HepG2 (cell line): ENCODE measurements at regions not wholly inside any gene's neighbourhood (a gene's known extent, or its start where the extent isn't known, plus 50 kb on each side); places are given as distances from the start of the nearest gene placed in this dataset.

Source experiments
- ATAC-seq: fragments of 200-7000 bp; cut with Tn5 transposase; 3 replicates; pipeline ENCODE4 v1.9.1; 2020; ENCODE audit warnings: mild to moderate bottlenecking, moderate library complexity
- BruUV-seq: library from RNA; stranded (reverse); fragments of 400-500 nt; replicated peaks from 2 replicates; lab custom pipeline; 2021; lab: Mats Ljungman, UMichigan
- CTCF ChIA-PET: fragments of 300-600 bp; formaldehyde crosslinking; extraction: SDS; loops from one replicate; lab custom pipeline; 2021; ENCODE audit warnings: low total read pairs, inconsistent platforms, low intra/inter-chr PET ratio; lab: Yijun Ruan, JAX
- POLR2A ChIA-PET: fragments of 350-600 bp; sonication (Branson Sonifier 250); formaldehyde crosslinking; loops from one replicate; lab custom pipeline; 2020; ENCODE audit warnings: antibody characterized with exemption, inconsistent platforms; lab: Yijun Ruan, JAX
- DNase-seq: peaks from one replicate; pipeline ENCODE4 v3.0.0-alpha.2; 2015; ENCODE audit warnings: low spot score
- FAIRE-seq: peaks from 3 replicates; lab custom pipeline; 2011; peaks lifted over from hg19 to GRCh38; lab: Jason Lieb, UNC
- H2AFZ ChIP-seq: one replicate; pipeline ENCODE4 v1.6.1; 2011; ENCODE audit warnings: low read length, inconsistent platforms
- H3K27ac ChIP-seq: fragments of 300-600 bp; 3 replicates; pipeline ENCODE4 v1.8.0; 2011; ENCODE audit warnings: mixed run types, mild to moderate bottlenecking, mixed read lengths, low read length, inconsistent platforms; ENCODE audit not compliant: insufficient read depth; ENCODE audit errors: extremely low read length
- H3K27me3 ChIP-seq, 2 experiments: fragments of 200-600 bp in 1 of 2; 2 replicates in 1 of 2; 3 replicates in 1 of 2; pipeline versions ENCODE4 v1.6.0 to v1.8.0; 2011; ENCODE audit warnings: low read length in 2 of 2, mild to moderate bottlenecking in 2 of 2, moderate library complexity in 2 of 2, inconsistent platforms in 1 of 2; ENCODE audit not compliant: insufficient read depth in 2 of 2, control insufficient read depth in 1 of 2
- H3K36me3 ChIP-seq, 2 experiments: fragments of 200-600 bp in 1 of 2; replicated peaks in 1 of 2; 2 replicates in 1 of 2; 3 replicates in 1 of 2; pipeline versions ENCODE4 v1.5.1 to v1.8.0; 2011; ENCODE audit warnings: low read length in 2 of 2, inconsistent platforms in 1 of 2; ENCODE audit not compliant: insufficient read depth in 2 of 2, control insufficient read depth in 1 of 2
- H3K4me1 ChIP-seq: 2 replicates; pipeline ENCODE4 v1.5.1; 2012; ENCODE audit warnings: low read length, inconsistent platforms; ENCODE audit not compliant: insufficient read depth
- H3K4me2 ChIP-seq: 2 replicates; pipeline ENCODE4 v1.6.0; 2011; ENCODE audit warnings: low read depth, low read length, inconsistent platforms
- H3K4me3 ChIP-seq, 3 experiments: fragments of 200-600 bp in 1 of 3; sonication (generic), shearing (Covaris generic) in 1 of 3; replicated peaks in 1 of 3; 2 replicates each; pipeline ENCODE4 v1.5.1; 2011 to 2016; ENCODE audit warnings: low read length in 3 of 3, inconsistent platforms in 2 of 3, low read depth in 2 of 3, mild to moderate bottlenecking in 2 of 3, control low read depth in 1 of 3, mixed read lengths in 1 of 3; ENCODE audit not compliant: insufficient read depth in 1 of 3
- H3K79me2 ChIP-seq: one replicate; pipeline ENCODE4 v1.6.1; 2011; ENCODE audit warnings: low read length, inconsistent platforms; ENCODE audit not compliant: insufficient read depth
- H3K9ac ChIP-seq: 2 replicates; pipeline ENCODE4 v1.6.0; 2011; ENCODE audit warnings: mild to moderate bottlenecking, low read depth, low read length, inconsistent platforms; ENCODE audit not compliant: insufficient read depth
- H3K9me3 ChIP-seq: 2 replicates; pipeline ENCODE4 v1.5.1; 2012; ENCODE audit warnings: mild to moderate bottlenecking, low read length
- H4K20me1 ChIP-seq: 2 replicates; pipeline ENCODE4 v1.6.0; 2011; ENCODE audit warnings: inconsistent platforms, mild to moderate bottlenecking, low read length, moderate library complexity; ENCODE audit not compliant: insufficient read depth
- ATF7 ChIP-seq, 2 experiments: fragments of 450-650 bp in 1 of 2; sonication (generic) in 1 of 2; formaldehyde crosslinking in 1 of 2; IDR thresholded peaks; 2 replicates each; pipeline versions ENCODE4 v1.4.0 to v1.6.1; 2016 to 2020; ENCODE audit warnings: antibody characterized with exemption in 1 of 2, mild to moderate bottlenecking in 1 of 2, missing genetic modification reagents in 1 of 2
- BRD4 ChIP-seq: sonication (generic); formaldehyde crosslinking; IDR thresholded peaks from 2 replicates; pipeline ENCODE4 v1.4.0; 2020; ENCODE audit warnings: missing genetic modification reagents
- GATAD1 ChIP-seq: IDR thresholded peaks from 2 replicates; pipeline ENCODE4 v1.6.1; 2016; ENCODE audit warnings: missing genetic modification reagents, missing compliant biosample characterization
- HOXD1 ChIP-seq: sonication (generic); formaldehyde crosslinking; IDR thresholded peaks from 2 replicates; pipeline ENCODE4 v1.5.0; 2020; ENCODE audit warnings: missing genetic modification reagents
- MLX ChIP-seq: IDR thresholded peaks from 2 replicates; pipeline ENCODE4 v1.6.1; 2016
- SIX1 ChIP-seq: sonication (generic); formaldehyde crosslinking; IDR thresholded peaks from 2 replicates; pipeline ENCODE4 v1.4.0; 2020; ENCODE audit warnings: missing genetic modification reagents, borderline replicate concordance
- SKI ChIP-seq: fragments of 450-650 bp; IDR thresholded peaks from one replicate; pipeline ENCODE4 v1.6.1; 2018; ENCODE audit warnings: mild to moderate bottlenecking; ENCODE audit not compliant: partially characterized antibody
- SNAPC5 ChIP-seq: sonication (generic); formaldehyde crosslinking; IDR thresholded peaks from 2 replicates; pipeline ENCODE4 v1.8.1; 2023; ENCODE audit warnings: mild to moderate bottlenecking, missing genetic modification reagents, borderline replicate concordance
- ZBTB7A ChIP-seq: sonication (generic); formaldehyde crosslinking; IDR thresholded peaks from 2 replicates; pipeline ENCODE4 v1.8.0; 2022; ENCODE audit warnings: mild to moderate bottlenecking, missing genetic modification reagents
- ZC3H4 ChIP-seq: sonication (generic); formaldehyde crosslinking; IDR thresholded peaks from 2 replicates; pipeline ENCODE4 v1.4.0; 2020; ENCODE audit warnings: missing genetic modification reagents, borderline replicate concordance
- ZHX2 ChIP-seq, 2 experiments: sonication (generic) in 1 of 2; formaldehyde crosslinking in 1 of 2; IDR thresholded peaks; 2 replicates each; pipeline versions ENCODE4 v1.6.1 to v1.9.0; 2014 to 2022; ENCODE audit warnings: antibody characterized with exemption in 1 of 2, borderline replicate concordance in 1 of 2, inconsistent platforms in 1 of 2, low read depth in 1 of 2, missing genetic modification reagents in 1 of 2
- ZNF264 ChIP-seq: sonication (generic); formaldehyde crosslinking; IDR thresholded peaks from 2 replicates; pipeline ENCODE4 v1.4.0; 2020; ENCODE audit warnings: missing genetic modification reagents
- ZNF775 ChIP-seq: sonication (generic); formaldehyde crosslinking; IDR thresholded peaks from 2 replicates; pipeline ENCODE4 v1.4.0; 2020; ENCODE audit warnings: missing genetic modification reagents, mild to moderate bottlenecking, moderate library complexity, borderline replicate concordance
- WGBS: methylation state at CpG from one replicate; pipeline ENCODE4 v1.1.6; 2017; ENCODE audit warnings: low lambda C conversion rate; 5-methylcytosine and 5-hydroxymethylcytosine counted together
- in situ Hi-C: cut with HindIII; loops from 2 replicates; pipeline ENCODE4 v1.10.0; 2017; ENCODE audit warnings: low pct_unique_long_range_greater_than_20kb; ENCODE audit not compliant: extremely low pct_ligation_motif_present
- intact Hi-C: fragments of 100-400 bp; cut with micrococcal nuclease; formaldehyde crosslinking; loops from one replicate; pipeline ENCODE4 v1.10.0; 2022; ENCODE audit not compliant: unreplicated experiment

GRCh38 chr19:28511655-28512054 lies 701.3 kb downstream of the UQCRFS1 start:
- POLR2A ChIA-PET, result no interaction called here
- WGBS, result 46% methylated on average over 1 of the region's 1 CpG

GRCh38 chr19:28509079-28509895 lies 703.7 kb downstream of the UQCRFS1 start:
- Histone ChIP-seq H3K4me2 (no peak overlapping the region), H3K9ac (no peak overlapping the region), H3K27ac (no peak overlapping the region), H2AFZ (no peak overlapping the region), H3K9me3 (peaks cover 94% of the 10 kb centered on the region), H3K4me1 (no peaks in the 10 kb centered on the region), H3K4me3 (no peak overlapping the region), H3K36me3 (no peaks in the 10 kb centered on the region), H4K20me1 (no peaks in the 10 kb centered on the region), H3K27me3 (no peaks in the 10 kb centered on the region), H3K79me2 (no peaks in the 10 kb centered on the region)
- ATAC-seq (no peak), DNase-seq (no peak), FAIRE-seq (no peak)
- POLR2A ChIA-PET, result no interaction called here
- no peak for TF ChIP-seq GATAD1
- no peak for TF ChIP-seq ZBTB7A (CRISPR knock-in tag)
- TF ChIP-seq SKI, result no peak
- TF ChIP-seq ZC3H4 (CRISPR knock-in tag), result no peak
- TF ChIP-seq ZHX2 (IDR thresholded peaks at IDR 0.05; ENCODE audit: low read depth), result no peak
- TF ChIP-seq ZHX2 (CRISPR knock-in tag; IDR thresholded peaks at IDR 0.05; ENCODE audit: borderline replicate concordance), result no peak
- TF ChIP-seq ZNF264 (CRISPR knock-in tag), result no peak
- TF ChIP-seq MLX (CRISPR knock-in tag), result no peak
- WGBS, result 55% methylated on average over 15 of the region's 15 CpGs
- intact Hi-C loops, result no loop called here
- BruUV-seq, result no TSS peak
- in situ Hi-C loops, result no loop called here
- CTCF ChIA-PET, result no interaction called here

More at GRCh38 chr19:28511655-28512054, 701.3 kb downstream of the UQCRFS1 start:
- H3K4me2 ChIP-seq, result no peak overlapping the region
- no peak overlapping the region for H3K9ac ChIP-seq
- H3K36me3 ChIP-seq, result no peaks in the 10 kb centered on the region
- H3K27ac ChIP-seq, result no peak overlapping the region
- CTCF ChIA-PET, result no interaction called here
- peaks cover 93% of the 10 kb centered on the region for H3K9me3 ChIP-seq
- no peak for DNase-seq
- FAIRE-seq, result no peak
- no peak overlapping the region for H3K4me3 ChIP-seq
- no peaks in the 10 kb centered on the region for H4K20me1 ChIP-seq
- ATAC-seq, result no peak
- TF ChIP-seq ZNF775 (CRISPR knock-in tag) (no peak), BRD4 (CRISPR knock-in tag) (no peak), SNAPC5 (CRISPR knock-in tag) (no peak), SIX1 (CRISPR knock-in tag) (no peak), HOXD1 (no peak), ATF7 (IDR thresholded peaks at IDR 0.05) (peak; percentile 67), ATF7 (CRISPR knock-in tag; IDR thresholded peaks at IDR 0.05) (no peak)
- H3K27me3 ChIP-seq, result no peaks in the 10 kb centered on the region; a peak in 1 of 5 replicates
- in situ Hi-C loops (no loop called here), intact Hi-C loops (no loop called here)
- no TSS peak for BruUV-seq
- H3K4me1 ChIP-seq, result no peaks in the 10 kb centered on the region
- no peak overlapping the region for H2AFZ ChIP-seq
- H3K79me2 ChIP-seq, result no peaks in the 10 kb centered on the region
